HG03558 (cell line): ENCODE measurements at regions not wholly inside any gene's neighbourhood (a gene's known extent, or its start where the extent isn't known, plus 50 kb on each side); places are given as distances from the start of the nearest gene placed in this dataset.
"Not testable (repeated sequence)": the region's sequence is repeated elsewhere in the genome, so short reads cannot be mapped to it uniquely, and the experiment has no call there.

ENCODE experiments used
- ATAC-seq: cut with Tn5 transposase; IDR thresholded peaks from one replicate; pipeline ENCODE4 v1.9.1; 2021; ENCODE audit warnings: moderate number of reproducible peaks; ENCODE audit not compliant: unreplicated experiment; ENCODE audit errors: extremely low read depth

GRCh38 chr5:174501461-174502069 lies 222.8 kb upstream of the MSX2 start:
- ATAC-seq, result no peak

DNA sequence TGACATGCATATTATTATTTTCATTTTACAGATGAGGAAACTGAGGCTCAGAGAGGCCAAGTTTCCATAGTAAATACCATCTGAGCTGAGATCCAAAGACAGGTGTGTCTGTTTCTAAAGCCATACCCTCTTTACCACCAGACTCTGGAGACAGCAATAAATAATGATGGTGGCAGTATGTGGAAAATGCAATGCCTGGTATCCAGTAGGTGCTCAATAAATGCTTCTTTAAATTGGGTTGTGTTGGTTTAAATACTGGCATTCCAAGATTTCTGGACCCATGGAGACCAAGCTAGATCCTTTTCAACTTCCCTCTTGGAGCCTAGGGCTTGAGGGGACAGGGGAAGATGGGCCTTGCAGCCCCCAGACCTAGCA lies 221.3 kb upstream of the MSX2 start:
- ATAC-seq, result no peak

GRCh38 chr5:174503461-174504265 lies 220.7 kb upstream of the MSX2 start:
- no peak for ATAC-seq

DNA sequence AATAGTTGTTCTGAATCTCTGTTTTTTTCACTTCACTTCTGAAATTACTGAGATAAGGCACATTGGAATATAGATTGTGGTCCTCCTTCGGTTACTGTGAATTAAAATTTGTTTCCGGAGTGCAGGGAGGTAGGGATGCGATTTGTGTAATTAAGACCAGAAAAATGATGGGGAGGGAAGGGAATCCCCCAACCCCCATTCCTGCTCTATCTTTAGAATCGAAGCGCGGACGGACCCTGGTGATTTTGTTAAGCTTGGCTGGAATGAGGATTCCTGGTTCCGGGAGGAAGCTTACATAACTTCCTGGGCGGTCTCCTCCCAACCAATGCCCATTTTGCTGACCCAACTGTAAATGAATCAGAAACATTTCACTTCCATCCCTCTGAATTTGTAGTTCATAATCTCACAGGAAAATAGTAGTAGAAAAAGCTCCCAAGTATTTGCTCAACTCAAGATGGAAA lies 220.1 kb upstream of the MSX2 start:
- ATAC-seq, result no peak

DNA sequence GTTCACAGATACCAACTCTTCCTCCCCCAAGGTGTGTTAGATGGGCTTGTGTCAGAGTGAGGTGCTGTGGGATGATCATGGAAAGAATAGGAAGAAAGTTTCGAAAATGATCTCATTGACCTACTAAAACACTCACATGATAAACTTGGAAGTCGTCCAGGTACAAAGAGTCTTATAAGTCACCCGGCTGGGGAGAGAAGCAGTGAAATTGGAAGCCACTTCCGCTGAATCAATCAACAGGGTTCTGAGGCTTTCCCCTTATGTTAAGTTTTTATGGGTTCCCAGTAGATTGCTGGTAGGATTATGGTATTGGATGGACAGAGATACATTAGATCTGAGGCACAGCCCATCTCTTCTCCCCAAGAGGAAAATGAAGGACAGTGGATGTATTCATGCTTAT lies 218.8 kb upstream of the MSX2 start:
- ATAC-seq, result no peak

- ATAC-seq, result not testable (repeated sequence)
Measured at GRCh38 chr5:174510782-174511453, 213.5 kb upstream of the MSX2 start.

- ATAC-seq, result no peak
Measured at GRCh38 chr5:174511714-174512253, 212.6 kb upstream of the MSX2 start.

DNA sequence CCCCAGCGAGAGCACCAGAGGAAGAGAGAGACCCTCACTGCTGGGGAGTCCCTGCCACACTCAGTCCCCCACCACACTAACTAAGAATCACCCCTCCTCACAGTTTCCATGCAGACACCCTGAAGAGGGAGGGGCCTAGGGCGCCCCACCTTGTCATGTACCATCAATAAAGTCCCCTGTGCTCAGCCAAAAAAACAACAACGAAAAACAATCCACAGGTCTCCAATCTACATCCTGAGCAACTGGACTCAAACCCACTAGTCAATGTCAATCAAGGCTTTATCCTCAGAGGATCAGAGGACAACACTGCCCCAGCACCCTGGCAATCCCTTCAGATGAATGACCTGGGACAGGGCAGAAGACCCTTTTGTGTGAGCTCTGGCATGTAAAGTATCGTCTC lies 210.1 kb upstream of the MSX2 start:
- ATAC-seq, result no peak

DNA sequence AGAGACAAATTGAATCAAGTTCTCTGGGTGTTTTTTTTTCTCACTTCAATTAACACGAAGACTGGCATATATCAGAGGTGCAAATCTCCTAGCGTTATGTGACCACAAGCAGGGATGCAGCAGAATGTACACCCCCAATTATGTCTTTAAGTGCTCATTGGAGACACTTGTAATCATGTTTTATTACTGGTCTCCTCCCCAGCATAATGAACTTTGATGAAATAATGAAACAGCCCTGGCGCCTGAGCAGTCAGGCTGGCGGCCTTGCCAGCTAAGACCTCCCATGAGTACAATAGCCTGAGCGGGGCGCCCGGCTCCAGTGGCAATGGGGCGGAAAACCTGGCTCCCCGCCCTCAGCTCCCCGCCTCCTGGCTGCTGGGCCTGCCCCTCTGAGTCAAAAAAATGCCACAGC lies 209.4 kb upstream of the MSX2 start:
- ATAC-seq, result no peak

- ATAC-seq, result no peak
Measured at GRCh38 chr5:174516741-174517140, 207.6 kb upstream of the MSX2 start.

- no peak for ATAC-seq
Measured at GRCh38 chr5:174518512-174518911, 205.9 kb upstream of the MSX2 start.

GRCh38 chr5:174520420-174521396 lies 203.7 kb upstream of the MSX2 start:
- ATAC-seq, result no peak

- ATAC-seq, result no peak
Measured at GRCh38 chr5:174521449-174521848, 202.9 kb upstream of the MSX2 start.

GRCh38 chr5:174522480-174523260 lies 201.7 kb upstream of the MSX2 start:
- no peak for ATAC-seq

DNA sequence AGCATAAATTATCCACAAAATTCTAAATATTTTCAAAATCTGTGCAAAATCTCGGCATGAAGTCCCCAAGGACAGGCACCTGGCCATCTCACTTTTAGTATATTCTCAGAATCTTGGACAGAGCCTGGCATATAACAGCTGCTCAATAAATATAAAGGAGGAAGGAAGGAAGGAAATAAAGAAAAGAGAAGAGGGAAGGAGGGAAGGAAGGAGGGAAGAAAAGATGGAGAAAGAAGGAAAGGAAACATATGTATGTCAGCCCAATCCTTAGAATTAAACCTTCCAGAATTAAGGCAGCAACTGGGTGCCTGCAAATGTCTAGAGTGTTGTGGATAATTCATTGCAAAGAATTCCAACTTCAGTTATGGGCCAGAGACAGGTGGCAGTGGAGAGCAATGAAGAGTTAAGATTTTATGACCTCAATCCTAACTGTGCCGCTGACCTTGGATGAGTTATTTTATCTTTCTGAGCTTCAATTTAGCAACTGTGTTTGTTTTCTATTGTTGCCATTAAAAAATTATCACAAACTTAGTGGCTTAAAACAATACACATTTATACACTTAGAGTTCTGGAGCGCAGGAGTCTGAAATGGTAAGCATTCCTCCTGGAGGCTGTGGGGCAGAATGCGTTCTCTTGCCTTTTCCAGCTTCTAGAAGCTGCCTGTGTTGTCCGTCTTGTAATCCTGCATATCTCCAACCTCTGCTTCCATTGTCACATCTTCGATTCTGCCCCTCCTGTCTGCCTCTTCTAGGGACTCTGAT lies 200.9 kb upstream of the MSX2 start:
- ATAC-seq, result no peak

GRCh38 chr5:174524351-174524750 lies 200.0 kb upstream of the MSX2 start:
- no peak for ATAC-seq

GRCh38 chr5:174526177-174526576 lies 198.2 kb upstream of the MSX2 start:
- ATAC-seq, result no peak

DNA sequence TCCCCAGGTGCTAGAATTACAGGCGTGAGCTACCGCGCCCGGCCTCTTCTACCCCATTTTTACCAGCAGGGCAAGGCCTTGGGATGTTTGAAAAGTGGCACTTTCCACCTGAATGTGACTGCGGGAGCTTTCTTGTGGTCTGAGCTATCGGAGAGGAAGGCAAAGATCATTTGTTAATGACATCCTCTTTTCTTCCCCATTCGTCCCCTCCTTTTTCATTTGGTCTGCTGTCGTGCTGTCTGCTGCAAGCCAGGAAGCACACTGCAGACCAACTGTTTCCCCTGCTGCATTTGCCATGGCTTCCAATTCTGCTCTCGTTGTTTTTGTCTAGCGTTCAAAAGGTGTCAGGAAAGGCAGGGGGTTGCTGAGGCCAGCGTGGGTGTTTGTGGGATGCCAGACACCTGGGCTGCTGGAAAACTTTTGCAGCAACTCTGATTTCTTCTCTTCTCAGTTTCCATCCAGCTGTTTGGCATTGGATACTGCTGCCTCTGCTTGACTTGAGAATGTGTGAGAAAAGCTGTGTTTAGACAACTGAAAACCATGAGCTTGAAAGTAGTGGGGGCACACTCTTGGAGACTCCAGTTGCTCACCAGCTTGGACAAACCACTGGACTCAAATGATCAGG lies 196.4 kb upstream of the MSX2 start:
- ATAC-seq, result no peak
